Lung (tissue), 11 donors: ENCODE measurements at regions not wholly inside any gene's neighbourhood (a gene's known extent, or its start where the extent isn't known, plus 50 kb on each side); places are given as distances from the start of the nearest gene placed in this dataset.

Experiments
- ATAC-seq: fragments of 200-7000 bp; cut with Tn5 transposase; one replicate; pipeline ENCODE4 v1.9.1; 2020; ENCODE audit warnings: moderate number of reproducible peaks; ENCODE audit not compliant: insufficient read depth, low FRiP score
- DNase-seq, 3 donors: peaks; one replicate each; pipeline ENCODE4 v3.0.0-alpha.2; 2013 to 2017
- H3K27ac ChIP-seq, 2 donors: one replicate each; pipeline ENCODE4 v1.5.1; 2013; ENCODE audit warnings: mild to moderate bottlenecking in 2 of 2, moderate library complexity in 2 of 2, control low read depth in 1 of 2, inconsistent platforms in 1 of 2, low read depth in 1 of 2, low read length in 1 of 2
- H3K27me3 ChIP-seq, 3 donors: one replicate each; pipeline ENCODE4 v1.5.1; 2013; ENCODE audit warnings: low read length in 2 of 3; ENCODE audit not compliant: control insufficient read depth in 3 of 3, insufficient read depth in 3 of 3
- H3K36me3 ChIP-seq, 4 donors: one replicate each; pipeline ENCODE4 v1.5.1; 2013; ENCODE audit warnings: low read length in 4 of 4, mild to moderate bottlenecking in 1 of 4, moderate library complexity in 1 of 4; ENCODE audit not compliant: control insufficient read depth in 4 of 4, insufficient read depth in 4 of 4
- H3K4me1 ChIP-seq, 5 donors: one replicate each; pipeline ENCODE4 v1.5.1; 2013; ENCODE audit warnings: low read length in 5 of 5, mild to moderate bottlenecking in 2 of 5, moderate library complexity in 1 of 5; ENCODE audit not compliant: control insufficient read depth in 5 of 5, insufficient read depth in 5 of 5
- H3K4me3 ChIP-seq: one replicate; pipeline ENCODE4 v1.5.1; 2013; ENCODE audit warnings: mild to moderate bottlenecking, control low read depth, moderate library complexity
- H3K9ac ChIP-seq, 2 donors: one replicate each; pipeline ENCODE4 v1.5.1; 2013; ENCODE audit warnings: low read length in 2 of 2, control low read depth in 1 of 2; ENCODE audit not compliant: insufficient read depth in 1 of 2
- H3K9me3 ChIP-seq, 4 donors: one replicate each; pipeline ENCODE4 v1.5.1; 2013; ENCODE audit warnings: low read length in 3 of 4, mild to moderate bottlenecking in 1 of 4, moderate library complexity in 1 of 4; ENCODE audit not compliant: control insufficient read depth in 4 of 4, insufficient read depth in 3 of 4
- WGBS, 2 donors: extraction: QIAGEN DNeasy Blood & Tissue Kit; methylation state at CpG; one replicate each; pipeline ENCODE4 v1.1.7; 2013; 5-methylcytosine and 5-hydroxymethylcytosine counted together
- TF ChIP-seq, protein P1 (sequence below): IDR thresholded peaks from 2 replicates; pipeline ENCODE4 v1.5.1; 2012; ENCODE audit warnings: mild to moderate bottlenecking; ENCODE audit errors: control extremely low read depth, extremely low read depth
- donor health status: control.
- donor health status: control.
- donor health status: Bipolar disorder and iron deficiency.
- donor health status: healthy.
- donor health status: DM: yes; HTN: yes; CAD: no.

DNA sequence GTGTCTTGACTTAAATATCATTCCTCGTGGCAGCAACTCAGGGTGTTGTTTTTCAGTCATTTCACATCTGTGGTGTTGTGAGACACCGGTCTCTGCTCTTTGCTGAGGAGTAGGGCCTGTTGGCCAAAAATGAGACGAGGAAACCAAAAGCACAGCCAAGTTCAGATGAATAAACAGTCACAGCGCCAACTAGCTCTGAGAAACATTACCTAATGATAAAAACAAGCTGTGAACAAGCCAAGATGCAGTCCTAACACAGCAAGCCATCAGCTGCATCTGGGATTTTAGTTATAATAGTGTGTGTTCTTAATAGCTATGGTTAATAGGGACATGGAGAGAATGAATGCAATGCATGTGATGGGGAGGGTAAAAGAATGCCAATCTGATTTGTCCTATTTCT lies 843.4 kb upstream of the DPPA4 start:
- H3K9me3 ChIP-seq: no peaks in the 10 kb centered on the region
- WGBS, 2 donors: 58 to 78% methylated on average over 4 of the region's 4 CpGs

DNA sequence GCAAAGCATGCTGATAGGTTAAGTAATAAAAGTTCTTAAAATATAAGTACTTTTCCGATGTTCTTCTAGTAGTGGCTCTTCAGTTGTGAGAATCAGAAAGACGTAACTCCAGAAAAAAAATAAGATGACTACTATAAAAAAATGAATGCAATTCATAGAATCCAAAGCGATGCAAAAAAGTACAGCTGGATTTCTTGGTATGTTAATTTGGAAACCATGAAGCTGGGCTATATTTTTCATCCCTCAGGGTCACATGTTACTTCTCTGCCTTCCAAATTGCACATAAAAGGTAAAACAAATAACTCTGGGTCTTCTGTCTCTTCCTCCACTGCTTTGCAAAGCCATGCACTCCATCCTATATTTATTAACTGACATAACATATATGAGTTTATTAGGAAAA lies 843.9 kb upstream of the DPPA4 start:
- H3K36me3 ChIP-seq: no peaks in the 10 kb centered on the region
- TF ChIP-seq, protein P1, sequence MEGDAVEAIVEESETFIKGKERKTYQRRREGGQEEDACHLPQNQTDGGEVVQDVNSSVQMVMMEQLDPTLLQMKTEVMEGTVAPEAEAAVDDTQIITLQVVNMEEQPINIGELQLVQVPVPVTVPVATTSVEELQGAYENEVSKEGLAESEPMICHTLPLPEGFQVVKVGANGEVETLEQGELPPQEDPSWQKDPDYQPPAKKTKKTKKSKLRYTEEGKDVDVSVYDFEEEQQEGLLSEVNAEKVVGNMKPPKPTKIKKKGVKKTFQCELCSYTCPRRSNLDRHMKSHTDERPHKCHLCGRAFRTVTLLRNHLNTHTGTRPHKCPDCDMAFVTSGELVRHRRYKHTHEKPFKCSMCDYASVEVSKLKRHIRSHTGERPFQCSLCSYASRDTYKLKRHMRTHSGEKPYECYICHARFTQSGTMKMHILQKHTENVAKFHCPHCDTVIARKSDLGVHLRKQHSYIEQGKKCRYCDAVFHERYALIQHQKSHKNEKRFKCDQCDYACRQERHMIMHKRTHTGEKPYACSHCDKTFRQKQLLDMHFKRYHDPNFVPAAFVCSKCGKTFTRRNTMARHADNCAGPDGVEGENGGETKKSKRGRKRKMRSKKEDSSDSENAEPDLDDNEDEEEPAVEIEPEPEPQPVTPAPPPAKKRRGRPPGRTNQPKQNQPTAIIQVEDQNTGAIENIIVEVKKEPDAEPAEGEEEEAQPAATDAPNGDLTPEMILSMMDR: no peak
- ATAC-seq (no peak), DNase-seq (no peak)
- no peak overlapping the region for H3K4me3 ChIP-seq
- no peaks in the 10 kb centered on the region for H3K9me3 ChIP-seq
- no peaks in the 10 kb centered on the region for H3K27me3 ChIP-seq
- 73 to 76% methylated on average over 3 of the region's 3 CpGs for WGBS, 2 donors
- peaks cover 0 to 25% (median 0%) of the 10 kb centered on the region in 5 donors for H3K4me1 ChIP-seq
- H3K27ac ChIP-seq: no peak overlapping the region
- H3K9ac ChIP-seq: no peak overlapping the region

More for the DNA sequence above, 843.4 kb upstream of the DPPA4 start:
- DNase-seq (peak; percentile 64 to 93 (median 88)), ATAC-seq (no peak)
- H3K4me1 ChIP-seq: peaks cover 0 to 25% (median 0%) of the 10 kb centered on the region in 5 donors
- H3K9ac ChIP-seq: peak overlapping the region in 1 of 2 donors; percentile 55
- H3K27me3 ChIP-seq: no peaks in the 10 kb centered on the region
- TF ChIP-seq, protein P1: no peak
- no peak overlapping the region for H3K4me3 ChIP-seq
- no peak overlapping the region for H3K27ac ChIP-seq
- no peaks in the 10 kb centered on the region for H3K36me3 ChIP-seq

DNA sequence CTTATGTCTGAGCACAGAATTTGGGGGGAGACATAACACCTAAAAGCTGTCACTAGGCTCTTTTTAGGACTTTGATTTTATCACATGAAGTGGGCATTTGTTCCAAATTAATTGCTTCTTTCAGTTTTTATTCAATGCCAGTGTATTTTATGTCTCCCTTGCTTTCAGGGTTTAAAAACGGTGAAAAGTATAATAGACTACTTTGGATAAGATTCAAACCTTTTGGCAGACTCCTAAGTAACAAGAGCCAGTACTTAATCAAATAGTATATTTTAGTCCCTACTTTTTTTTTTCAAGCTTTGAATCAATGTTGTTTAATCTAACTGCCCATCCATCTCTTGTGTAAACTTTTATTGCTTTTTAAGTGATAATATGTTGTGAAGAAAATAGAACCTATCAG lies 847.2 kb upstream of the DPPA4 start:
- ATAC-seq (no peak), DNase-seq (peak in 2 of 3 donors; percentile 35 to 48)
- H3K36me3 ChIP-seq: no peaks in the 10 kb centered on the region
- H3K4me3 ChIP-seq: no peak overlapping the region
- peaks cover 0 to 20% (median 0%) of the 10 kb centered on the region in 5 donors for H3K4me1 ChIP-seq
- TF ChIP-seq, protein P1: no peak
- H3K9me3 ChIP-seq: no peaks in the 10 kb centered on the region
- no peak overlapping the region for H3K27ac ChIP-seq
- WGBS, 2 donors: 58 to 64% methylated on average over 1 of the region's 1 CpG
- no peaks in the 10 kb centered on the region for H3K27me3 ChIP-seq
- H3K9ac ChIP-seq: no peak overlapping the region

DNA sequence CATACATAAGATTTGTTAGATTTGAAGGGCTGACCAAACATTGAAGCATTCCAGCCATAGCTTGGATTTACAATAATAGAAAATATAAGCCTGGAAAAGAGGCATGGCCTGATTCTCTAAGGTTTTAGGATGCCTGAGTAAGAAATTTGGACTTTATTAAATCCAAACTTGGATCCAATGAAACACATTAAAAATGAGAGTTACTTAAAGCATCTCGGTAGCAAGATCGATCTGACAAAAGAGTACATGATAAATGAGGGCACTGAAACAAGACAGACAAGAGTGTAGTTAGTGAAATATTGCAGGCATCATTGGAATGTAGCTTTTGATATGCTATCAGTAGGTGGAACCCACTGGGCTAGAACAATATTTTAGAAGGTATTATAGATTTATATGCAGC lies 855.7 kb upstream of the DPPA4 start:
- 75 to 80% methylated on average over 2 of the region's 2 CpGs for WGBS, 2 donors
- H3K4me1 ChIP-seq: no peaks in the 10 kb centered on the region

More for the DNA sequence above, 855.7 kb upstream of the DPPA4 start:
- DNase-seq: no peak
- H3K9me3 ChIP-seq: no peaks in the 10 kb centered on the region
- no peak overlapping the region for H3K4me3 ChIP-seq
- H3K36me3 ChIP-seq: no peaks in the 10 kb centered on the region
- ATAC-seq: no peak
- H3K9ac ChIP-seq: no peak overlapping the region
- no peak overlapping the region for H3K27ac ChIP-seq
- no peaks in the 10 kb centered on the region for H3K27me3 ChIP-seq
- TF ChIP-seq, protein P1: no peak
